ENCODE measurements at regions not wholly inside any gene's neighbourhood (a gene's known extent, or its start where the extent isn't known, plus 50 kb on each side); places are given as distances from the start of the nearest gene placed in this dataset.

DNA sequence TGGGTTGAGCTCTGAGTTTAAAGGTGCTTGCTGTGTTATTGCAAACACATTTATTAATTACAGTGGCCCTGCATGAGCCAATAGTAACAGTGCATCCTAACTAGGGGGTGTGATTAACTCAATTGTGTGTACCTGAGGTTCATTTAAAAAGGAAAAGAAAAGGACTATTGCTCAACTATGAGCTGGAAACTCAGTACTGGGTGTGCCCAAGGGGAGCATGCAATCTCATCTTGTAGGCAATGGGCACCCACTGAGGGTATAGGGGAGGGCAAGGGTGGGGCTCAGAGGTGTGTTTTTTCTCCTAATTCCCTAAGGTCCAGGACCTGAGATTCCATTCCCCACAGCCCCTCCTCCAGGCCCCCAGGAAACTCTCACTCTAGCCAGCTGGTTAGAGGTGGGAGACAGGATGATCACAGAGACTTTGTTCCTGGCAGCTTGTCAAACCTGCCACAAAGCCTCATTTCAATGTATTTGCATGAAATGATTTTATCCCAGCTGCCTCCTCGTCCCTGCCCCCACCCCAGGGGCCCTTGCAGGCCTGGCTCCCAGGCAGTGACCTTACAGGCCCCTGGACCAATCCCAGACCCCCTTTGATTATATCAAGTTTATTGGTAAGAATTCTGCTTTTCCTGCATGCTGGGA is 220.7 kb downstream of the TBC1D2B start:
- no peak for DNase-seq (ENCODE audit: low read depth)
- no peak overlapping the region for H3K4me3 ChIP-seq (ENCODE audit: low read depth, low read length)
- TF ChIP-seq, protein P1, sequence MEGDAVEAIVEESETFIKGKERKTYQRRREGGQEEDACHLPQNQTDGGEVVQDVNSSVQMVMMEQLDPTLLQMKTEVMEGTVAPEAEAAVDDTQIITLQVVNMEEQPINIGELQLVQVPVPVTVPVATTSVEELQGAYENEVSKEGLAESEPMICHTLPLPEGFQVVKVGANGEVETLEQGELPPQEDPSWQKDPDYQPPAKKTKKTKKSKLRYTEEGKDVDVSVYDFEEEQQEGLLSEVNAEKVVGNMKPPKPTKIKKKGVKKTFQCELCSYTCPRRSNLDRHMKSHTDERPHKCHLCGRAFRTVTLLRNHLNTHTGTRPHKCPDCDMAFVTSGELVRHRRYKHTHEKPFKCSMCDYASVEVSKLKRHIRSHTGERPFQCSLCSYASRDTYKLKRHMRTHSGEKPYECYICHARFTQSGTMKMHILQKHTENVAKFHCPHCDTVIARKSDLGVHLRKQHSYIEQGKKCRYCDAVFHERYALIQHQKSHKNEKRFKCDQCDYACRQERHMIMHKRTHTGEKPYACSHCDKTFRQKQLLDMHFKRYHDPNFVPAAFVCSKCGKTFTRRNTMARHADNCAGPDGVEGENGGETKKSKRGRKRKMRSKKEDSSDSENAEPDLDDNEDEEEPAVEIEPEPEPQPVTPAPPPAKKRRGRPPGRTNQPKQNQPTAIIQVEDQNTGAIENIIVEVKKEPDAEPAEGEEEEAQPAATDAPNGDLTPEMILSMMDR (IDR thresholded peaks at IDR 0.05; ENCODE audit: insufficient read depth, low read depth, low read length, missing control alignments), result no peak

DNA sequence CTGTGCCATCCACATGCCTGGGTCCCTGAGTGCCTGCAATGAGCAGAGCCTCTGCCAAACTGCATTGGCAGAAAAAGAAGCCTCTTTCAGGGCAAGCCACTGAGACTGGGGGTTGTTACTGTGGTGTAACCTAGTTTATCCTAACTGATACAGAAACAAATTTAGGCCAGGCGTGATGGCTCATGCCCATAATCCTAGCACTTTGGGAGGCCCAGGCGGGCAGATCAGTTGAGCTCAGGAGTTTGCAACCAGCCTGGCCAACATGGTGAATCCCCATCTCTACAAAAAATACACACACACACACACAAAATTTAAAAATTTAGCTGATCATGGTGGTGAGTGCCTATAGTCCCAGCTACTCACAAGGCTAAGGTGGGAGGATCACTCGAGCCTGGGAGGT is 221.6 kb downstream of the TBC1D2B start:
- no peak for DNase-seq (ENCODE audit: low read depth)
- H3K4me3 ChIP-seq (ENCODE audit: low read depth, low read length), result no peak overlapping the region
- TF ChIP-seq, protein P1 (IDR thresholded peaks at IDR 0.05; ENCODE audit: insufficient read depth, low read depth, low read length, missing control alignments), result no peak

DNA sequence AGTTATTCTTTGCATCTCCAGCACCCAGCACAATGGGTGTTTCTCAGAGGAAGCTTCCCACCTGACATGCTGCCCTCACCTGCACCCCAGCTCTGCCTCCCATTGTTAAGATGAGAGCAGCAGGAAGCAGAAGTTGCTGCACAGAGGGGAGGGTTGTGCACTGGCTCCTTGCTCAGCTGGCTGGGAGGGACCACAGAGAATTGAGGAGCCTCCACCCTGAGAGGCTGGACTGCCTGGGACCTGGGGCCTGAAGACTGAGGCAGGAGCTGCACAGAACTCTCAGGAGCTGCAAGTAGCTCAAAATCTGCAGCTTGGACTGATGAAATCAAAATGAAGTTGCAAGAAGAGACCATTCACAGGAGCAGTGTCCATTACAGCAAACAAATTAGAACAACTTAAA is 222.3 kb upstream of the LINGO1 start:
- DNase-seq (ENCODE audit: low read depth), result no peak
- H3K4me3 ChIP-seq (ENCODE audit: low read depth, low read length), result no peak overlapping the region
- TF ChIP-seq, protein P1 (IDR thresholded peaks at IDR 0.05; ENCODE audit: insufficient read depth, low read depth, low read length, missing control alignments), result no peak

DNA sequence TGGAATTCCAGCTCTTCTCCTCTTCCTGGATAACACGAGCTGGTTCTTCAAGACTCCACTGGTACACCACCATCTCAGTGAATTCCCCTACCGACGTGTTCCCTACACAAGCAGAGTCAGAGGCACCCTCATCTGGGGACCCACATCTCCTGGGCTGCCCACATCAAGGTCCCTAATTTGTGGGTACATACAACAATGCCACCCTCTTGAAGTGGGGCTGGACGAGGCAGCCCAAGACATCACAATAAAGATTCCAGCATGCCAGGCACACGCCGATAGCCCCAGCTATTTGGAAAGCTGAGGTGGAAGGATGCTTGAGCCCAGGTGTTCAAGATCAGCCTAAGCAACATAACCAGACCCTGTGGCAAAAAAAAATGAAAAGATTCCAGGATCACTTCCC is 221.2 kb upstream of the LINGO1 start:
- H3K4me3 ChIP-seq (ENCODE audit: low read depth, low read length), result no peak overlapping the region
- TF ChIP-seq, protein P1 (IDR thresholded peaks at IDR 0.05; ENCODE audit: insufficient read depth, low read depth, low read length, missing control alignments), result no peak
- DNase-seq (ENCODE audit: low read depth), result no peak

DNA sequence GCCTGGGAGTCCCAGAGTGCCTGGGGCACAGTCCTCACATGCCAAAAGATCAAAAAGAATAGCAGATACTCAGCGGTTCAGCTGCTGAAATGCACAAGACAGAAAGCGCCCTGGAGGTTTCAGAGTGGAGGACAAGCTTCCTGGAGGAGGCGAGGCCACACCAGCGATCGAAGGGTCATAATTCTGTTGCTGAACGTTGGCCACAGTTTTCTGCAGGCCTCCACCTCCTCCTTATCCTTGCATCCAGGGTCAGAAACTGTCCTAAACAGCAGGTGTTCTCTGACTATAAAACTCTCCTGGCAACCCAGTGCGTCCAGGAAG is 220.3 kb upstream of the LINGO1 start:
- H3K4me3 ChIP-seq (ENCODE audit: low read depth, low read length), result no peak overlapping the region

DNA sequence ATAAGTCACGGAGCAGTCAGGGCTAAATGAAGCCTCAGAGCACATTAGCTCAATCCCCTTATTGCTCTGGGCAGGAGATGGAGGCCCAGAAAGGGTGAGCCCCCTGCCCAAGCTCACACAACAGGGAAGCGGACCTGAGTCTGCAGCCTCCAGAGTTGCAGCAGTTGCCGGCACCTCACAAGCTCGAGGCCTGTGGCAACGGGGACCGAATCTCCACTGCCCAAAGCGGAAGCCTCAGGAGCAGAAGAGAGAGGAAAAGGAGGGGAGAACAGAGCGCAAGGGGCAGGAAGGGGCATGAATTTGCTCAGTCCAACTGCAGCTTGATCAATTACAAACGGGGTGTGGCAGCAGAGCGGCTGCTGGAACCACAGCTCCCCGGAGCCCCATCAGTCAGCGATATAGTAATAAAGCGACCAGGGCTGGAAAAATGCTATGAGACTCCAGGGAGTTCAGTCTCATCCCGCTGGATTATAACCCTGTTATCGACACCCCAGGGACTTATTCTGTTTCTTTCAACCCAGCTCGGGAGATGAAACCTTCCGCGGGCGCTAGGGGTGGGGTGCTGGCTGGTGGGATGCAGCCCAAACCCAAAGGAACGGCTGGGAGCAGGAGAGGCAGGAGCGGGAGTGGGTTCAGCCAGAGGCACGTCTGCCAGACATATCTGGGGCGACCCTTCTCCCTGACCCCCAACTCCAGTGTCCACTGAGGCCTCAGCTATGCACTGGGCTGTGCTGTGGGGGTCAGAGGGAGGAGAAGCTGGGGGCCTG is 219.7 kb upstream of the LINGO1 start:
- H3K4me3 ChIP-seq (ENCODE audit: low read depth, low read length), result no peak overlapping the region
- TF ChIP-seq, protein P1 (IDR thresholded peaks at IDR 0.05; ENCODE audit: insufficient read depth, low read depth, low read length, missing control alignments), result no peak
- no peak for DNase-seq (ENCODE audit: low read depth)

More for the DNA sequence above, 220.3 kb upstream of the LINGO1 start:
- no peak for DNase-seq (ENCODE audit: low read depth)
- TF ChIP-seq, protein P1 (IDR thresholded peaks at IDR 0.05; ENCODE audit: insufficient read depth, low read depth, low read length, missing control alignments), result no peak

Data from GM12865 (cell line).